Peyer's patch (tissue), 4 donors: ENCODE measurements at regions not wholly inside any gene's neighbourhood (a gene's known extent, or its start where the extent isn't known, plus 50 kb on each side); places are given as distances from the start of the nearest gene placed in this dataset.

Experiments used
- POLR2A ChIP-seq, 2 donors: fragments of 450-650 bp; IDR thresholded peaks; one replicate each; pipeline ENCODE4 v1.5.1; 2017; ENCODE audit warnings: antibody characterized with exemption in 2 of 2, mild to moderate bottlenecking in 2 of 2, moderate library complexity in 2 of 2
- TF ChIP-seq, protein P1 (sequence below), 6 experiments: fragments of 450-650 bp in 4 of 6; fragments of 200-600 bp in 2 of 6; sonication (generic) in 1 of 6; IDR thresholded peaks; one replicate each; pipeline ENCODE4 v1.5.1; 2017 to 2019; ENCODE audit warnings: antibody characterized with exemption in 6 of 6, mild to moderate bottlenecking in 3 of 6, moderate library complexity in 1 of 6

DNA sequence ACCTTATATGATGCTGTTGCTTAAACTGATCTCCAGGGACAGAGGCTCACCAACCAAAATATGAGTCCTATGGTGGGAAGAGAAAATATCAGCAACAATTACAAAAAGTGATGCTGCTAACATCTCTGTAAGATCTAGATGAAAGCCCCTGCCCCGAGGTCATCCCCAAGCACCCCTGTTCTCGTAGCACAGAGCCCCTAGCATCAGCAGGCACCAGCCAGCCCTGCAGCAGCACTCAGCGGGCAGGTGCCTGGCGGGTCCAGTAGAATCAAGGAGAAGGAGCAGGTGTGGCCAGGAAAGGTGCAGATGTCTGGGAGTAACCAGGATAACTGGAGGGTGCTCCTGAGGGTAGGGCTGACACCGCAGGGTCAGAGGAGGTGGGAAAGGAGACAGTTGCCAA lies 474.2 kb upstream of the MYT1L start:
- TF ChIP-seq POLR2A (IDR thresholded peaks at IDR 0.05) = no peak
- TF ChIP-seq, protein P1, sequence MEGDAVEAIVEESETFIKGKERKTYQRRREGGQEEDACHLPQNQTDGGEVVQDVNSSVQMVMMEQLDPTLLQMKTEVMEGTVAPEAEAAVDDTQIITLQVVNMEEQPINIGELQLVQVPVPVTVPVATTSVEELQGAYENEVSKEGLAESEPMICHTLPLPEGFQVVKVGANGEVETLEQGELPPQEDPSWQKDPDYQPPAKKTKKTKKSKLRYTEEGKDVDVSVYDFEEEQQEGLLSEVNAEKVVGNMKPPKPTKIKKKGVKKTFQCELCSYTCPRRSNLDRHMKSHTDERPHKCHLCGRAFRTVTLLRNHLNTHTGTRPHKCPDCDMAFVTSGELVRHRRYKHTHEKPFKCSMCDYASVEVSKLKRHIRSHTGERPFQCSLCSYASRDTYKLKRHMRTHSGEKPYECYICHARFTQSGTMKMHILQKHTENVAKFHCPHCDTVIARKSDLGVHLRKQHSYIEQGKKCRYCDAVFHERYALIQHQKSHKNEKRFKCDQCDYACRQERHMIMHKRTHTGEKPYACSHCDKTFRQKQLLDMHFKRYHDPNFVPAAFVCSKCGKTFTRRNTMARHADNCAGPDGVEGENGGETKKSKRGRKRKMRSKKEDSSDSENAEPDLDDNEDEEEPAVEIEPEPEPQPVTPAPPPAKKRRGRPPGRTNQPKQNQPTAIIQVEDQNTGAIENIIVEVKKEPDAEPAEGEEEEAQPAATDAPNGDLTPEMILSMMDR (IDR thresholded peaks at IDR 0.05) = no peak
